Brain pericyte (primary cell): ENCODE measurements at regions not wholly inside any gene's neighbourhood (a gene's known extent, or its start where the extent isn't known, plus 50 kb on each side); places are given as distances from the start of the nearest gene placed in this dataset.

Source experiments
- DNase-seq: peaks from one replicate; pipeline ENCODE4 v3.0.0-alpha.2; 2012; ENCODE audit warnings: low read depth, low spot score

DNA sequence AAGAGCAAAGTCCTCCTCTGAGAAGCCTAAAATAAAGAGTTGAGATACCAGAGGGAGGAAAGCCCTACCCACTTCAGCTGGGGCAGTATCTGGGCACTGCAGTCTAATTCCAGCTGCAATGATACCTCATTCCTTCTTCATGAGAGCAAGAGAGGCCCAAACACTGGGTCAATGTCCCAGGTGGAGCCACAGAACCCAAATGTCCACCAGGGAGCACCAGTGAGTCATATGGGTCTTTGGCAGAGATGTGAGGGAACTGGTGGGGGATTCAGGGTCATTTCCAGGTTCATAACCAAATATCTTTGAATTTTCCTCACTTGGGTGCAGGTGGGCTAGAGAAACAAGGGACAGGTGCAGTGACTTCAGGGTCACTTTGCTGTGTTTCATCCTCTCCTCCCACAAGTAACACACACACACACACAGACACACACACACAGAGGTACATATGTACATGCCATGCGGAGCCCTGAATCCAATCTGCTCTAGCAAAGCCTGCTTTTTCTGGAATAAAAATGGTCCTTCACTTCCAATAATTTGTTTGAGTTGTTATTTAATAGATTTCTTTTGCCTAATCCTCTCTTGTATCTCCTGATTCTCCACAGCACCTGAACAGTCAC lies 585.4 kb downstream of the SOX6 start:
- no peak for DNase-seq

- DNase-seq, result no peak
Observed at GRCh38 chr11:15772547-15772946, 583.8 kb downstream of the SOX6 start.

- DNase-seq, result no peak
Observed at GRCh38 chr11:15772981-15773380, 583.4 kb downstream of the SOX6 start.

DNA sequence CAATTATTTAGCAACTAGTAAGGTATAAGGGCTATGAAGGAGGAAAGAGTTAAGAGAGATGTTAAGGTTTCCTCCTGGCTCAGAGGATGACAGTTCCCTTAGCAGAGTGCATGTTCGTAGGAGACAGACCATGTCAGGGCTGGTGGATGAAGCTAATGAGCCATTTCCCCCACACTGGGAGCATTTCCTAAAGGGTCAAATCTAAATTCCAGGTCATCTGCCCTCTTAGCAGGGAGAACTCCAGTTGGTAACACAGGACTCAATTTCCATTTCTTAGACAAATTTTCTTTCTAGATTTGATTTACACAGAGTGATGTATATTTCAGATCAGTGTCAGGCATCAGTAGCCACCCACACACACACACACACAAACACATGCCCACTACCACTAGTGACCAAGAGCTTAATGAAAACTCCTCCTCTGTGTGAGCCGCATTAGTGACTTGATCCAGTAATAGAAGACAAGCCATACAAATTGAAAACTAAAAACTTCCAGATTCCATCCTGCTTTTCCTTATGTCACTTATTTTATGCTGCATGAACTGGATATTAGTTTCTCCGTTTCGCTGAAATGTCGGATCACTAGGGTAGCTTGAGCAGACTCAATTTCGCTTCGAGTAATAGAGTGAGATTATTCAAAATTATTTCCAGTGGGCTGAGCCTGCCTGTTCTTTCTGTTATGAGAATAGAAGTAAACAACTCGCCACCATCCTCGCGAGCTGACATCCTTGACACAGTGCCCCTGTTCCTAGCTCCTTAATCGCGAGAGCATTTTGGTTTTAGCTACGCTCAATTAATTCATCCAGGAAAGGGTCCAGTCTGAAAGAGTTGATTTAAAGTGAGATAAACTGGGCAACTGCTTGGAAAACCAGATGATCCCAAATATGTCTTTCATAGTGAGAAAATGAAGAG lies 582.6 kb downstream of the SOX6 start:
- no peak for DNase-seq

DNA sequence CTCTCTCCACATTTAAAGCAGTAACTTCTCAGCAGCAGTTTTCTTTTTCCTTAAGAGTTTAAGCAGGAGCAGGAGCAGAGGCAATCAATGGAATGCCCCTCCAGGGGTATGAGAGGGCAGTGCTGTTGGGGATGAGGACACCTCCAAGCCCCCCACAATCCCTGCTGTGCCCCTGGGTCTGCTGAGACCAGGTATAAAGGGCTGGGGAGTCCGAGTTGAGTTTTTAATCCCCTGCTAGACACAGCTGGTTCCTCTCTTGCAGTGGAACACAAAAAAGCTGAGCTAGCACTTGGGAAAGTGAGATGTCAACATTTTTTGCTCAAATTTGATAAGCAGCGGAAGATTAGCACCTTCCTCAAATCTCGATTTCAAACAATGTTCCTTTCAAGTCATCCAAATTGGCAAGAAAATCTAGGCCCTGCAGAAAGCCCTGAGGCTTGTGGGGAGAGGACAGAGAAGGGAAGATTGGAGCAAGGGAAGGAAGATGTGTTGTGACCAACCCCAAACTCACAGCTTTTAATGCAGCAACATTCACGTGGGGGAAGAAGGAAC lies 581.9 kb downstream of the SOX6 start:
- no peak for DNase-seq

DNA sequence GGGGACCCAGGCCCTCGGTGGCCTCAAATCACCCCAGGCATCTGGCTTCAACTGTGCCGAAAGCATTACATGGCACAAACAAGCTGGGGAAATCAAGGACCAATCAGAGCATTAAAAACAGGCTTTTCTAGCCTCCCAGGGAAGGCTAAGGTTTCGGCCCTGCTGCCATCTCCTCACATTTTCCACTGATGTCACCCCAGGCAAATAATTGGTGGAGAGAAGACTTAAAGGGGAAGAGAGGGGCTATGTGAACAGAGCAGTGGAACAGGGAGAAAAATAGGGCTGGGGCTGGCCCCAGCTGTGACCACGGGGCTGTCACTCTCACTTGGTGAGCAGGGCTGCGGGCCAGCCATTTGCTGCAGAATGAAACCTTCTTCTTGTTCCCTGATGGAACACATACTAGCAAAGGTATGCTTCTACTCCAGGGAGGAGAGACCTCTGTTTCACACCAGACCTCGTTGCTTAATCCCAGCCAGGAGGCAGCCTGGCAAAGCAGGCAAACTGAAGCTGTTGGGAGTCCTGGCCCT lies 581.3 kb downstream of the SOX6 start:
- no peak for DNase-seq

GRCh38 chr11:15775797-15776196 lies 580.5 kb downstream of the SOX6 start:
- no peak for DNase-seq

DNA sequence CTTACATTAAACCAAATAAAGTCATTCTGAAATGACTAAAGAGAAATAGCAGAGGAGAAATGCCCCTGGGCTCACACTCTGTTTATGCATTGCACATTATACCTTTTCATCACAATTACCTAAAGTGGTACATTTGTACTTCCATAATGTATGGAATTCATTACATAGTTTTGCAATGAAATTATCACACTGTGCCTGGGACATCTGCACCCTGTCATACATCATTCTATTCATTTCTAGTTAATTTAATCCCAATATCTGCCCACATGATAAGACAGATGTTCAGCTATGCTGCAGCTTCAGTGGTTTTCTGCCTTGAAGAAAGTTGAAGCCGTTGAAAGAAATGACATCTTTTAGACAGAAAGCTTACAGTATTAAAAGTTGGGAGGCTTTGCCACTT lies 580.0 kb downstream of the SOX6 start:
- no peak for DNase-seq

- no peak for DNase-seq
Observed at GRCh38 chr11:15779518-15779917, 576.8 kb downstream of the SOX6 start.

DNA sequence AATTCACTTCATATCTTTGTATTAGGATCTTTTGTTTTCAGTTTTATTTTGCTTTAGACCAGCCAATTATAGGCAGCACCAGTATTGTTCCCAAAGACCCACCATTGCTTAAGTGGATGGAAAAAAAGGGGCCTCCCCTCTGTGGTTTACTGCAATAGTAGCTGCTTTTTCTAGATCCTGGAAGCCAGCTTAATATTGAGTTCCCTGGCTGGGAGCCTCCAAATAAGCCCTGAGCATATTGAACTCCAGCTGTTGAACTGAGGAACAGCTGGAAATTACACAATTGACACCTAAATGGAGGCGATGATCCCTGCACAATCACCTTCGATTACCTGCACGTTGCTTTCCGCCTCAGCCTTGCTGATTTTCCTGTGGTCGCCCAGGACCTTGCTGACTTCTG lies 576.0 kb downstream of the SOX6 start:
- no peak for DNase-seq

GRCh38 chr11:15780837-15781236 lies 575.5 kb downstream of the SOX6 start:
- no peak for DNase-seq

DNA sequence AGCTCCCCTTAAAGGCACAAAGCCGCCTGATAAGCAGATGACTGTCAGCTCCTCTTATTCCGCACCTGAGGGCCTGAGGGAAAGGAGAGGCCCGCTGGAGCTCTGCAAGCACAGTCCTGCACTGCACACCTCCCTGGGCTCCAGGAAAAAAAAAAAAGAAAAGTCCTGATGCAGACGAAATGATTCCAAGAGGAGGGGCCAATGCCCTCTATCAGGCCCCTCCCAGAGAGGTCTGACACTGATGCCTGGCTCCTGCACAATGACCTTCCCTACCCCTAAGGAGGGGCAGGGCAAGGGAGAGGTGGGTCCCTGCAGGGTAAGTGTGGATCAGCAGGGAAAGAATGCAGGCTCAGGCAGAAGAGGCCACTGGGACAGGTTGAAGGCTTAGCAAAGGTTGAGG lies 572.7 kb downstream of the SOX6 start:
- DNase-seq, result no peak

GRCh38 chr11:15793043-15793996 lies 563.0 kb downstream of the SOX6 start:
- peak; percentile 13 for DNase-seq

GRCh38 chr11:15794361-15795150 lies 561.8 kb downstream of the SOX6 start:
- no peak for DNase-seq

- DNase-seq, result no peak
Observed at GRCh38 chr11:15795378-15795777, 561.0 kb downstream of the SOX6 start.

GRCh38 chr11:15800111-15800800 lies 556.1 kb downstream of the SOX6 start:
- DNase-seq, result no peak

GRCh38 chr11:15801126-15801525 lies 555.2 kb downstream of the SOX6 start:
- DNase-seq, result no peak

- no peak for DNase-seq
Observed at GRCh38 chr11:15801616-15802015, 554.7 kb downstream of the SOX6 start.

DNA sequence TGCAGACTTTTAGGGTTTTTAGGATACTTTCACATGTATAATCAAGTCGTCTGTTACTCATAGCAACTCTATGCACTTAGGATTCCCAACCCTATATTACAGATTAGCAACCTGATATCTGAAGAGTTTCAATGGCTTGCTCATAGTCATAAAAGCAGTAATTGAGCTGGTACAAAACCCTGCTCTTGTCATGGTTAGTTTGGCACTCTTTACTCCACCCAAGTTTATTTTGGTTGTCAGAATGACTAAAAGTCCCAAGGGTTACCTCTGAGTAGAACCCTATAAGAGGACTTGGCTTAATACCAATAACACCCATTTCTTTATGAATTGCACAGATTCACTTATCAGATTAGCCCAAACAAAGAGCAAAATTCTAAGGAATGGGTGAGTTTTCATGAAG lies 550.6 kb downstream of the SOX6 start:
- DNase-seq, result no peak

DNA sequence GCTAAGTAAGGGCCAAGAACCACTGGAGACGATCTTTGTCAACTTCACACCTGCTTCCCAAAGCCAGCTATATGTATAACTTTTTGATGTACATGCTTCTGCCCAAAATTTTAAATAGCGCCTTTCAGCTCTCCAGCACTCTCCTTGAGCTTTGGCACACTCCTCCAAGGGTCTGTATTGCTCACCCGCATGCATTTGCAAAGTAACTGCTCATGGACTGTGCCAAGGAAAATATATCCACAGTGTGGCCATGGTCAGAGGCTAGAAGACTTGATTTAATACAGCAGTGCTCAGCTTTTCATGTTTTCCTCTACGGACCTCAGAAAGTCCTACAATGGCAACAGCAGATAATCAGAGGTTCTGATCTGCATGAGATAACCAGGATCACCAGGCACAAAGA lies 550.1 kb downstream of the SOX6 start:
- DNase-seq, result no peak
